ENCODE measurements at regions not wholly inside any gene's neighbourhood (a gene's known extent, or its start where the extent isn't known, plus 50 kb on each side); places are given as distances from the start of the nearest gene placed in this dataset.

- Histone ChIP-seq H3K27ac (ENCODE audit: low read length) (no peak overlapping the region), H3K36me3 (ENCODE audit: control insufficient read depth, insufficient read depth, low read length) (no peaks in the 10 kb centered on the region), H3K4me1 (ENCODE audit: control insufficient read depth, insufficient read depth, low read length) (no peaks in the 10 kb centered on the region), H3K9me3 (ENCODE audit: control insufficient read depth, insufficient read depth, low read length) (no peaks in the 10 kb centered on the region), H3K4me3 (ENCODE audit: low read length) (no peak overlapping the region), H3K27me3 (ENCODE audit: control insufficient read depth, insufficient read depth, low read length) (no peaks in the 10 kb centered on the region)
- WGBS (ENCODE audit: insufficient coverage) = 67% methylated on average over 18 of the region's 23 CpGs
- Mint-ChIP-seq H3K4me1 (no peaks in the 10 kb centered on the region), H3K27ac (no peak overlapping the region), H3K27me3 (ENCODE audit: low read depth in 2 of 2) (peaks cover 6% of the 10 kb centered on the region in 2 donors), H3K4me3 (no peak overlapping the region), H3K36me3 (no peaks in the 10 kb centered on the region), H3K9me3 (no peaks in the 10 kb centered on the region)
- DNase-seq = no peak
- no peak for ATAC-seq
- TF ChIP-seq, protein P1, sequence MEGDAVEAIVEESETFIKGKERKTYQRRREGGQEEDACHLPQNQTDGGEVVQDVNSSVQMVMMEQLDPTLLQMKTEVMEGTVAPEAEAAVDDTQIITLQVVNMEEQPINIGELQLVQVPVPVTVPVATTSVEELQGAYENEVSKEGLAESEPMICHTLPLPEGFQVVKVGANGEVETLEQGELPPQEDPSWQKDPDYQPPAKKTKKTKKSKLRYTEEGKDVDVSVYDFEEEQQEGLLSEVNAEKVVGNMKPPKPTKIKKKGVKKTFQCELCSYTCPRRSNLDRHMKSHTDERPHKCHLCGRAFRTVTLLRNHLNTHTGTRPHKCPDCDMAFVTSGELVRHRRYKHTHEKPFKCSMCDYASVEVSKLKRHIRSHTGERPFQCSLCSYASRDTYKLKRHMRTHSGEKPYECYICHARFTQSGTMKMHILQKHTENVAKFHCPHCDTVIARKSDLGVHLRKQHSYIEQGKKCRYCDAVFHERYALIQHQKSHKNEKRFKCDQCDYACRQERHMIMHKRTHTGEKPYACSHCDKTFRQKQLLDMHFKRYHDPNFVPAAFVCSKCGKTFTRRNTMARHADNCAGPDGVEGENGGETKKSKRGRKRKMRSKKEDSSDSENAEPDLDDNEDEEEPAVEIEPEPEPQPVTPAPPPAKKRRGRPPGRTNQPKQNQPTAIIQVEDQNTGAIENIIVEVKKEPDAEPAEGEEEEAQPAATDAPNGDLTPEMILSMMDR (IDR thresholded peaks at IDR 0.05) = no peak
- intact Hi-C loops (cut with micrococcal nuclease) = no loop called here
Observed at GRCh38 chr10:44233561-44234482, 151.1 kb downstream of the CXCL12 start.

GRCh38 chr10:44217274-44217820, 167.6 kb downstream of the CXCL12 start:
- Mint-ChIP-seq H3K36me3 (no peaks in the 10 kb centered on the region), H3K4me3 (no peak overlapping the region), H3K27me3 (ENCODE audit: low read depth in 2 of 2) (peaks cover 8 to 13% of the 10 kb centered on the region in 2 donors), H3K4me1 (no peaks in the 10 kb centered on the region), H3K27ac (no peak overlapping the region), H3K9me3 (peaks cover 0 to 3% of the 10 kb centered on the region in 2 donors)
- DNase-seq (no peak), ATAC-seq (no peak)
- Histone ChIP-seq H3K9me3 (ENCODE audit: control insufficient read depth, insufficient read depth, low read length) (peaks cover 7% of the 10 kb centered on the region), H3K4me1 (ENCODE audit: control insufficient read depth, insufficient read depth, low read length) (no peaks in the 10 kb centered on the region), H3K27ac (ENCODE audit: low read length) (no peak overlapping the region), H3K27me3 (ENCODE audit: control insufficient read depth, insufficient read depth, low read length) (no peaks in the 10 kb centered on the region), H3K36me3 (ENCODE audit: control insufficient read depth, insufficient read depth, low read length) (no peaks in the 10 kb centered on the region), H3K4me3 (ENCODE audit: low read length) (no peak overlapping the region)
- intact Hi-C loops (cut with micrococcal nuclease) = no loop called here
- TF ChIP-seq, protein P1 (IDR thresholded peaks at IDR 0.05) = no peak
- WGBS (ENCODE audit: insufficient coverage) = 84% methylated on average over 3 of the region's 3 CpGs

DNA sequence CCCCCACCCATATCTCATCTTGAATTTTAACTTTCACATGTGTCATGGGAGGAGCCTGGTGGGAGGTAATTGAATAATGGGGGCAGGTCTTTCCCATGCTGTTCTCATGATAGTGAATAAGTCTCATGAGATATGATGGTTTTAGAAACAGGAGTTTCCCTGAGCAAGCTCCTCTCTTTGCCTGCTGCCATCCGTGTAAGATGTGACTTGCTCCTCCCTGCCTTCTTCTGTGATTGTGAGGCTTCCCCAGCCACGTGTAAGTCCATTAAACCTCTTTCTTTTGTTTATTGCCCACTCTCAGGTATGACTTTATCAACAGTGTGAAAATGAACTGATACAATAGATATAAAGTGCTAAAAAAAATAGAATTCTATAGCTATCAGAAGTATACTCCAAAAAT, 168.8 kb downstream of the CXCL12 start:
- peaks cover 6 to 8% of the 10 kb centered on the region in 2 donors for H3K27me3 Mint-ChIP-seq (ENCODE audit: low read depth in 2 of 2)
- WGBS (ENCODE audit: insufficient coverage) = 100% methylated on average over 1 of the region's 2 CpGs

More for the DNA sequence above, 168.8 kb downstream of the CXCL12 start:
- ATAC-seq (no peak), DNase-seq (no peak)
- intact Hi-C loops (cut with micrococcal nuclease) = no loop called here
- Histone ChIP-seq H3K9me3 (ENCODE audit: control insufficient read depth, insufficient read depth, low read length) (peaks cover 7% of the 10 kb centered on the region), H3K4me1 (ENCODE audit: control insufficient read depth, insufficient read depth, low read length) (no peaks in the 10 kb centered on the region), H3K36me3 (ENCODE audit: control insufficient read depth, insufficient read depth, low read length) (no peaks in the 10 kb centered on the region), H3K27ac (ENCODE audit: low read length) (no peak overlapping the region), H3K4me3 (ENCODE audit: low read length) (no peak overlapping the region), H3K27me3 (ENCODE audit: control insufficient read depth, insufficient read depth, low read length) (no peaks in the 10 kb centered on the region)
- no peak overlapping the region for H3K27ac Mint-ChIP-seq
- peaks cover 0 to 3% of the 10 kb centered on the region in 2 donors for H3K9me3 Mint-ChIP-seq
- no peaks in the 10 kb centered on the region for H3K4me1 Mint-ChIP-seq
- H3K4me3 Mint-ChIP-seq = no peak overlapping the region
- TF ChIP-seq, protein P1 (IDR thresholded peaks at IDR 0.05) = no peak
- H3K36me3 Mint-ChIP-seq = no peaks in the 10 kb centered on the region
